Breast epithelium (tissue), 3 donors: ENCODE measurements at regions not wholly inside any gene's neighbourhood (a gene's known extent, or its start where the extent isn't known, plus 50 kb on each side); places are given as distances from the start of the nearest gene placed in this dataset.

Source experiments
- POLR2A ChIP-seq: fragments of 450-650 bp; IDR thresholded peaks from one replicate; pipeline ENCODE4 v1.6.1; 2016; ENCODE audit warnings: antibody characterized with exemption, mild to moderate bottlenecking, moderate library complexity
- POLR2AphosphoS5 ChIP-seq, 3 donors: sonication (generic); formaldehyde crosslinking; IDR thresholded peaks; one replicate each; pipeline ENCODE4 v1.6.1; 2017; ENCODE audit warnings: antibody characterized with exemption in 3 of 3
- TF ChIP-seq, protein P1 (sequence below), 3 donors: fragments of 450-650 bp; IDR thresholded peaks; one replicate each; pipeline ENCODE4 v1.5.1; 2016 to 2017; ENCODE audit warnings: antibody characterized with exemption in 3 of 3, mild to moderate bottlenecking in 3 of 3, moderate library complexity in 3 of 3

DNA sequence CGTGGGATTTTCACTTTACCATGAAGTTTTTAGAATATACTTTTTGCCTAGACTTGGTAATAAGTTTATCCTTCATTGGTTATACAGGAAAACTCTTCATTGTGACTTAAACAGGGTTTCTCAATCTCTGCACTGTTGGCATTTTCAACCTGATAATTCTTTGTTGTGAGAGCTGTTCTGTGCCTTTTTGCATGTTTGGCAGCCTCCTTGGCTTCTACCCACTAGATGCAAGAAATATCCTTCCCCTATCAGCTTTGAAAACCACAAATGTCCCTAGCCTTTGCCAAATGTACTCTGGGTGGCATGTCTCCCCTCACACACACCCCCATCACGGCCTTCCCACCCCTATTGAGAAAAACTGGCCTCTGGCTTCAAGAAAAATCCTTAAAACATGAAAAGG lies 180.9 kb downstream of the ESM1 start:
- TF ChIP-seq, protein P1, sequence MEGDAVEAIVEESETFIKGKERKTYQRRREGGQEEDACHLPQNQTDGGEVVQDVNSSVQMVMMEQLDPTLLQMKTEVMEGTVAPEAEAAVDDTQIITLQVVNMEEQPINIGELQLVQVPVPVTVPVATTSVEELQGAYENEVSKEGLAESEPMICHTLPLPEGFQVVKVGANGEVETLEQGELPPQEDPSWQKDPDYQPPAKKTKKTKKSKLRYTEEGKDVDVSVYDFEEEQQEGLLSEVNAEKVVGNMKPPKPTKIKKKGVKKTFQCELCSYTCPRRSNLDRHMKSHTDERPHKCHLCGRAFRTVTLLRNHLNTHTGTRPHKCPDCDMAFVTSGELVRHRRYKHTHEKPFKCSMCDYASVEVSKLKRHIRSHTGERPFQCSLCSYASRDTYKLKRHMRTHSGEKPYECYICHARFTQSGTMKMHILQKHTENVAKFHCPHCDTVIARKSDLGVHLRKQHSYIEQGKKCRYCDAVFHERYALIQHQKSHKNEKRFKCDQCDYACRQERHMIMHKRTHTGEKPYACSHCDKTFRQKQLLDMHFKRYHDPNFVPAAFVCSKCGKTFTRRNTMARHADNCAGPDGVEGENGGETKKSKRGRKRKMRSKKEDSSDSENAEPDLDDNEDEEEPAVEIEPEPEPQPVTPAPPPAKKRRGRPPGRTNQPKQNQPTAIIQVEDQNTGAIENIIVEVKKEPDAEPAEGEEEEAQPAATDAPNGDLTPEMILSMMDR (IDR thresholded peaks at IDR 0.05): no peak
- no peak for TF ChIP-seq POLR2AphosphoS5 (IDR thresholded peaks at IDR 0.05)
- no peak for TF ChIP-seq POLR2A
